ENCODE measurements at regions not wholly inside any gene's neighbourhood (a gene's known extent, or its start where the extent isn't known, plus 50 kb on each side); places are given as distances from the start of the nearest gene placed in this dataset.

GRCh38 chr11:69931994-69932910 lies 113.0 kb upstream of the FGF3 start:
- peak overlapping the region in 1 of 6 donors; percentile 1 for H3K27ac Mint-ChIP-seq
- no peak for DNase-seq
- H3K4me1 Mint-ChIP-seq = no peaks in the 10 kb centered on the region
- no peaks in the 10 kb centered on the region for H3K36me3 Mint-ChIP-seq
- H3K4me3 Mint-ChIP-seq = no peak overlapping the region
- peaks cover 4 to 10% (median 10%) of the 10 kb centered on the region in 3 donors for H3K27me3 Mint-ChIP-seq (ENCODE audit: low read depth in 3 of 3)
- H3K9me3 Mint-ChIP-seq = no peaks in the 10 kb centered on the region

GRCh38 chr11:69934861-69935494 lies 115.8 kb upstream of the FGF3 start:
- no peak for DNase-seq
- H3K36me3 Mint-ChIP-seq = no peaks in the 10 kb centered on the region
- peaks cover 3 to 10% (median 4%) of the 10 kb centered on the region in 3 donors for H3K27me3 Mint-ChIP-seq (ENCODE audit: low read depth in 3 of 3)
- no peak overlapping the region for H3K4me3 Mint-ChIP-seq
- no peaks in the 10 kb centered on the region for H3K4me1 Mint-ChIP-seq
- H3K27ac Mint-ChIP-seq = no peak overlapping the region
- H3K9me3 Mint-ChIP-seq = no peaks in the 10 kb centered on the region

- no peak for DNase-seq
- Mint-ChIP-seq H3K4me3 (no peak overlapping the region), H3K27ac (no peak overlapping the region), H3K27me3 (ENCODE audit: low read depth in 3 of 3) (peaks cover 3 to 10% (median 4%) of the 10 kb centered on the region in 3 donors), H3K9me3 (no peaks in the 10 kb centered on the region), H3K4me1 (no peaks in the 10 kb centered on the region), H3K36me3 (no peaks in the 10 kb centered on the region)
These were observed 116.8 kb upstream of the FGF3 start for GRCh38 chr11:69935941-69936505.

GRCh38 chr11:69936771-69937170 lies 117.6 kb upstream of the FGF3 start:
- Mint-ChIP-seq H3K9me3 (no peaks in the 10 kb centered on the region), H3K36me3 (no peaks in the 10 kb centered on the region), H3K4me3 (no peak overlapping the region), H3K27ac (no peak overlapping the region), H3K4me1 (no peaks in the 10 kb centered on the region), H3K27me3 (ENCODE audit: low read depth in 3 of 3) (peaks cover 4 to 10% (median 6%) of the 10 kb centered on the region in 3 donors)
- no peak for DNase-seq

- H3K4me3 Mint-ChIP-seq = no peak overlapping the region
- H3K27me3 Mint-ChIP-seq (ENCODE audit: low read depth in 3 of 3) = peaks cover 4 to 7% (median 6%) of the 10 kb centered on the region in 3 donors
- H3K27ac Mint-ChIP-seq = no peak overlapping the region
- H3K36me3 Mint-ChIP-seq = no peaks in the 10 kb centered on the region
- no peaks in the 10 kb centered on the region for H3K4me1 Mint-ChIP-seq
- no peaks in the 10 kb centered on the region for H3K9me3 Mint-ChIP-seq
- DNase-seq = no peak
These were observed 119.0 kb upstream of the FGF3 start for GRCh38 chr11:69938206-69938605.

GRCh38 chr11:69939551-69940245 lies 120.5 kb upstream of the FGF3 start:
- Mint-ChIP-seq H3K27me3 (ENCODE audit: low read depth in 3 of 3) (peaks cover 0 to 7% (median 6%) of the 10 kb centered on the region in 3 donors), H3K4me1 (no peaks in the 10 kb centered on the region), H3K4me3 (no peak overlapping the region), H3K9me3 (no peaks in the 10 kb centered on the region), H3K27ac (no peak overlapping the region), H3K36me3 (no peaks in the 10 kb centered on the region)
- no peak for DNase-seq

GRCh38 chr11:69940246-69940610 lies 121.0 kb upstream of the FGF3 start:
- Mint-ChIP-seq H3K4me3 (no peak overlapping the region), H3K4me1 (no peaks in the 10 kb centered on the region), H3K36me3 (no peaks in the 10 kb centered on the region), H3K27ac (no peak overlapping the region), H3K9me3 (no peaks in the 10 kb centered on the region), H3K27me3 (ENCODE audit: low read depth in 3 of 3) (peaks cover 0 to 6% (median 5%) of the 10 kb centered on the region in 3 donors)
- DNase-seq = no peak

GRCh38 chr11:69941546-69942332 lies 122.5 kb upstream of the FGF3 start:
- no peaks in the 10 kb centered on the region for H3K36me3 Mint-ChIP-seq
- no peak for DNase-seq
- no peak overlapping the region for H3K27ac Mint-ChIP-seq
- H3K4me3 Mint-ChIP-seq = no peak overlapping the region
- no peaks in the 10 kb centered on the region for H3K9me3 Mint-ChIP-seq
- H3K27me3 Mint-ChIP-seq (ENCODE audit: low read depth in 3 of 3) = peaks cover 0 to 6% (median 3%) of the 10 kb centered on the region in 3 donors
- H3K4me1 Mint-ChIP-seq = no peaks in the 10 kb centered on the region

GRCh38 chr11:69942333-69942820 lies 123.2 kb upstream of the FGF3 start:
- H3K27ac Mint-ChIP-seq = no peak overlapping the region

GRCh38 chr11:69943066-69943465 lies 123.8 kb upstream of the FGF3 start:
- H3K4me3 Mint-ChIP-seq = no peak overlapping the region
- H3K27me3 Mint-ChIP-seq (ENCODE audit: low read depth in 3 of 3) = peaks cover 0 to 6% (median 0%) of the 10 kb centered on the region in 3 donors
- DNase-seq = no peak
- no peaks in the 10 kb centered on the region for H3K9me3 Mint-ChIP-seq
- no peaks in the 10 kb centered on the region for H3K4me1 Mint-ChIP-seq
- no peaks in the 10 kb centered on the region for H3K36me3 Mint-ChIP-seq
- no peak overlapping the region for H3K27ac Mint-ChIP-seq

More at GRCh38 chr11:69942333-69942820, 123.2 kb upstream of the FGF3 start:
- no peak for DNase-seq
- H3K9me3 Mint-ChIP-seq = no peaks in the 10 kb centered on the region
- peaks cover 0 to 6% (median 0%) of the 10 kb centered on the region in 3 donors for H3K27me3 Mint-ChIP-seq (ENCODE audit: low read depth in 3 of 3)
- no peak overlapping the region for H3K4me3 Mint-ChIP-seq
- H3K4me1 Mint-ChIP-seq = no peaks in the 10 kb centered on the region
- H3K36me3 Mint-ChIP-seq = no peaks in the 10 kb centered on the region

GRCh38 chr11:69943506-69943905 lies 124.3 kb upstream of the FGF3 start:
- Mint-ChIP-seq H3K27ac (no peak overlapping the region), H3K9me3 (no peaks in the 10 kb centered on the region), H3K27me3 (ENCODE audit: low read depth in 3 of 3) (peaks cover 0 to 6% (median 0%) of the 10 kb centered on the region in 3 donors), H3K36me3 (no peaks in the 10 kb centered on the region), H3K4me1 (no peaks in the 10 kb centered on the region), H3K4me3 (no peak overlapping the region)
- DNase-seq = no peak

- no peaks in the 10 kb centered on the region for H3K4me1 Mint-ChIP-seq
- H3K36me3 Mint-ChIP-seq = no peaks in the 10 kb centered on the region
- no peaks in the 10 kb centered on the region for H3K9me3 Mint-ChIP-seq
- DNase-seq = no peak
- H3K27ac Mint-ChIP-seq = no peak overlapping the region
- H3K27me3 Mint-ChIP-seq (ENCODE audit: low read depth in 3 of 3) = peaks cover 0 to 3% (median 0%) of the 10 kb centered on the region in 3 donors
- no peak overlapping the region for H3K4me3 Mint-ChIP-seq
These were observed 125.1 kb upstream of the FGF3 start for GRCh38 chr11:69944146-69944795.

GRCh38 chr11:69945157-69945556 lies 125.9 kb upstream of the FGF3 start:
- no peaks in the 10 kb centered on the region for H3K9me3 Mint-ChIP-seq
- H3K4me3 Mint-ChIP-seq = no peak overlapping the region
- DNase-seq = no peak
- H3K27me3 Mint-ChIP-seq (ENCODE audit: low read depth in 3 of 3) = peaks cover 0 to 3% (median 0%) of the 10 kb centered on the region in 3 donors
- no peaks in the 10 kb centered on the region for H3K36me3 Mint-ChIP-seq
- no peak overlapping the region for H3K27ac Mint-ChIP-seq
- H3K4me1 Mint-ChIP-seq = no peaks in the 10 kb centered on the region
